Sciatic nerve (tissue), 2 donors: ENCODE measurements at regions not wholly inside any gene's neighbourhood (a gene's known extent, or its start where the extent isn't known, plus 50 kb on each side); places are given as distances from the start of the nearest gene placed in this dataset.
A peak's percentile ranks its signal among the peaks of the same experiment; 100 is the strongest.

Source experiments
- ATAC-seq: fragments of 200-7000 bp; cut with Tn5 transposase; one replicate; pipeline ENCODE4 v1.9.1; 2020; ENCODE audit warnings: mild to moderate bottlenecking, moderate library complexity
- DNase-seq: peaks from one replicate; pipeline ENCODE4 v3.0.0-alpha.2; 2020; ENCODE audit warnings: low spot score
- intact Hi-C: fragments of 100-400 bp; cut with DNase I; formaldehyde crosslinking; loops from one replicate; pipeline ENCODE4 v1.14.2; 2022
- donor health status: DM: no; HTN: no; CAD: no.
- donor health status: DM: no; HTN: no; CAD: no.

- ATAC-seq, result no peak
- intact Hi-C loops, result no loop called here
- DNase-seq, result no peak
Observed at GRCh38 chr15:93202405-93202804, 113.4 kb upstream of the RGMA start.

- ATAC-seq (peak; percentile 49), DNase-seq (no peak)
Observed at GRCh38 chr15:93201940-93202339, 112.9 kb upstream of the RGMA start.

GRCh38 chr15:93200837-93201226 is 111.8 kb upstream of the RGMA start:
- intact Hi-C loops, result no loop called here
- ATAC-seq (no peak), DNase-seq (no peak)

More at GRCh38 chr15:93201940-93202339, 112.9 kb upstream of the RGMA start:
- intact Hi-C loops, result no loop called here

GRCh38 chr15:93200081-93200836 is 111.2 kb upstream of the RGMA start:
- ATAC-seq (peak; percentile 79), DNase-seq (no peak)
- intact Hi-C loops, result no loop called here

- DNase-seq (no peak), ATAC-seq (no peak)
- intact Hi-C loops, result no loop called here
Observed at GRCh38 chr15:93196135-93196670, 107.2 kb upstream of the RGMA start.

- ATAC-seq, result no peak
- intact Hi-C loops, result no loop called here
- DNase-seq, result no peak
Observed at GRCh38 chr15:93195109-93195508, 106.1 kb upstream of the RGMA start.

GRCh38 chr15:93190238-93190637 is 101.2 kb upstream of the RGMA start:
- intact Hi-C loops, result no loop called here
- no peak for DNase-seq
- no peak for ATAC-seq

- DNase-seq, result no peak
- no peak for ATAC-seq
- intact Hi-C loops, result no loop called here
Observed at GRCh38 chr15:93189561-93189960, 100.5 kb upstream of the RGMA start.

GRCh38 chr15:93188236-93188635 is 99.2 kb upstream of the RGMA start:
- DNase-seq (no peak), ATAC-seq (no peak)
- intact Hi-C loops, result no loop called here

GRCh38 chr15:93185796-93186195 is 96.8 kb upstream of the RGMA start:
- DNase-seq (no peak), ATAC-seq (peak; percentile 28)
- intact Hi-C loops, result no loop called here

- no peak for ATAC-seq
- intact Hi-C loops, result no loop called here
- DNase-seq, result no peak
Observed at GRCh38 chr15:93182703-93183205, 93.7 kb upstream of the RGMA start.

GRCh38 chr15:93180656-93181055 is 91.6 kb upstream of the RGMA start:
- DNase-seq (no peak), ATAC-seq (no peak)
- intact Hi-C loops, result no loop called here

- ATAC-seq, result no peak
- no peak for DNase-seq
- intact Hi-C loops, result no loop called here
Observed at GRCh38 chr15:93180128-93180527, 91.1 kb upstream of the RGMA start.

- intact Hi-C loops, result no loop called here
- ATAC-seq (peak; percentile 33), DNase-seq (no peak)
Observed at GRCh38 chr15:93179700-93180102, 90.7 kb upstream of the RGMA start.

- DNase-seq (no peak), ATAC-seq (peak; percentile 88)
- intact Hi-C loops, result no loop called here
Observed at GRCh38 chr15:93179072-93179471, 90.1 kb upstream of the RGMA start.

- intact Hi-C loops, result no loop called here
- no peak for DNase-seq
- ATAC-seq, result no peak
Observed at GRCh38 chr15:93178371-93178770, 89.4 kb upstream of the RGMA start.

- intact Hi-C loops, result no loop called here
- no peak for ATAC-seq
- no peak for DNase-seq
Observed at GRCh38 chr15:93176065-93176464, 87.1 kb upstream of the RGMA start.

- ATAC-seq, result no peak
- DNase-seq, result no peak
- intact Hi-C loops, result no loop called here
Observed at GRCh38 chr15:93174836-93175235, 85.8 kb upstream of the RGMA start.

- DNase-seq, result no peak
- intact Hi-C loops, result no loop called here
- peak; percentile 67 for ATAC-seq
Observed at GRCh38 chr15:93173369-93173768, 84.4 kb upstream of the RGMA start.

GRCh38 chr15:93171476-93171875 is 82.5 kb upstream of the RGMA start:
- ATAC-seq (no peak), DNase-seq (no peak)
- intact Hi-C loops, result no loop called here

GRCh38 chr15:93170329-93170728 is 81.3 kb upstream of the RGMA start:
- ATAC-seq (no peak), DNase-seq (no peak)
- intact Hi-C loops, result no loop called here
